ENCODE measurements at regions not wholly inside any gene's neighbourhood (a gene's known extent, or its start where the extent isn't known, plus 50 kb on each side); places are given as distances from the start of the nearest gene placed in this dataset.
"Not testable (repeated sequence)": the region's sequence is repeated elsewhere in the genome, so short reads cannot be mapped to it uniquely, and the experiment has no call there.

DNA sequence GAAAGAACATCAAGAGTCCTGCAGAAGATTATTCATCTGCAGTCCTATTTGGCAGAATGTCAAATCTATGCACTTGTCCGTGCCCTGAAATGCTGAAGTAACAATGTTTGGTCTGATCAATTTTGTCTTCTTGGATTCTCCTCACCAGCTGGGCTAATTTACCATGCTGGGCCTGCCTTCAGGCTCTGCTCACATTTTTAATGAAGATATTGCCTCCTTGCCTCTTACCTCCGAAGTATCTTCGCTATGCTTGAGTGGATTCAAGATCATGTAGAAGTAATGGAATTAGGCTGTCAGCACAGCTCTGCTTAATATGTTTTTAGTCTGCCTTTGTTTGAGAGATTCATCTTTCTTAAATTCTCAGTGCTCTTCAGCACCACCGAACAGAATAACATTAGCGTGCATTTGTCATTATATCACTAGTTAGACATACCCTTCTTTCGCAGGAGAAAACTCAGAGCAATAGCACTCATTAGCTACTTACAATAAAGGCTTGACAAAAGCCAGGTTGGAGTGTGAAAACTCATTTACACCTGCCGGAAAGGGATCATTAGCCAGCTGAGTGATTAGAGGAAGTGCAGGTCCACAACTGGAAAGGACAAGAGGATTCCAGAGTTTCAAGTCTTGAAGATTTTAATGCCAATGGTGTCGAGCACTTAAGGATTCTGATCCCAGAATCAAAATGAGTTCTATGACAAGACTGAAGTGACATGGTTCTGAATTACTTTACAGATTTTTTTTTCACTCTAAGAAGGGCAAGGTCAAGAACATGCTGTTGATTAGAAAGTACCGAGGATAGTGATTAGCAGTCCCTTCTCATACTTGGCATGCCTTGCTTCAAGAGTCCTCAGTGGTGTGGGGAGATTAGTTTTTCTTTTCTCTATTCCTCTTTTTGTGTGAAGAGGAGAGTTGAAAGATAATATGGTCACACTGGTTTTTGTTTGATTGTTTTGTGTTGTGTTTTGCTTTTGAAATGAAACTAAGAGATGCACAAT is 405.6 kb upstream of the TOM1L1 start:
- DNase-seq (ENCODE audit: low read depth in 2 of 2): no peak

DNA sequence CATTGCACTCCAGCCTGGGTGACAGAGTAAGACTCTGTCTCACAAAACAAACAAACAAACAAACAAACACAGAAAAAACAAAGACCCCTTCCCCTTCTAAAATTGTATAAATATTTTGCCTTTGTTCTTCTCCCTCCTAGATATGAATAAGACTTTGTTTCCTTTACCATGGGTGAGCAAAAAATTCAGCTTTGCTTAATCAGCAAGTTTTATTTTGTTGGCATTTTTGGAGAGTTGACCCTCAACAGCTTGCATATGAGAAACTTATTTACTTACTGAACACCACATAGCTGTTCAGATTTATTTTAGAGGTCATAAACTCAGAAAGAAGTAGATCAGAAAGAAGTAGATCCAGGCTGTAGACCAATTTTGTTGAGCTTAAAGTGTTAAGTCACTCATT is 395.2 kb upstream of the TOM1L1 start:
- DNase-seq (ENCODE audit: low read depth in 2 of 2): no peak

DNA sequence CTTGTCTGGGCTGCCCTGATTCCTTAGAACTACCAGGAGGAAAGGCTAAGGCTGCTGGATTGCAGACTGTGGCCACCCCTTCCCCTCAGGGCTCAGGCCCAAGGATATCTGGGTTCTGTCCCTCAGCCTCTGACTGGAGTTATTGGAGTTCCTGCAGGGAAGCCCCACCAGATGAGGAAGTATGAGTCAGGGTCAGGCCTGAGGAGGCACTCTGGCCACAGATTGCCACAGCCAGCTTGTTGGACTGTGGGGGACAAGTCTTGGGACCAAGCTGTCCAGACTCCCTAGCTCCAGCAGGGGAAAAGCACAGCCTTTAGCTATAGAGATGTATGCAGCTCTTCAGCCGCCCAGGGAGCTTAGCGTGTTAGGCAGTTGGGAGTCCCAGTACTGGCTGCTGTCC is 381.9 kb upstream of the TOM1L1 start:
- DNase-seq (ENCODE audit: low read depth in 2 of 2): no peak

GRCh38 chr17:54521137-54521536 is 379.5 kb upstream of the TOM1L1 start:
- DNase-seq (ENCODE audit: low read depth in 2 of 2): no peak

DNA sequence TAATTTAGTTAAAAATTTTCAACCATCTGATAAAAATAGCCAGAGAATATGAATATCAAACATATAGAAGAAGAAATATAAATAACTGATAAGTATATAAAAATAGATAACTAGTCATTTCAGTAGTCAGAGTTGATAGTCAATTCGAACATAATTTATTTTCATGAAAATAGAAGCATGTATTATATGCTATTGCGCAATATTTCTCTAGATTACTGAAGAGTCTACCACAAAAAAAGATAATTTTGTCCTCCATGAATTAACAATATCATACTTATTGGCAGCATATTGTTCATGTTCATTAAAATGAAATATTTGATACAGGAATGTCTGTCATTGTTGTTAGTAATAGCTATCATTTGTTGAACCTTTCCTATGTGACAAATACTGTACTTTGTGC is 376.2 kb upstream of the TOM1L1 start:
- DNase-seq (ENCODE audit: low read depth in 2 of 2): no peak

- DNase-seq (ENCODE audit: low read depth in 2 of 2): no peak
Observed at GRCh38 chr17:54527941-54528340, 372.7 kb upstream of the TOM1L1 start.

GRCh38 chr17:54530398-54530797 is 370.3 kb upstream of the TOM1L1 start:
- DNase-seq (ENCODE audit: low read depth in 2 of 2): no peak

- DNase-seq (ENCODE audit: low read depth in 2 of 2): no peak
Observed at GRCh38 chr17:54536306-54536705, 364.3 kb upstream of the TOM1L1 start.

DNA sequence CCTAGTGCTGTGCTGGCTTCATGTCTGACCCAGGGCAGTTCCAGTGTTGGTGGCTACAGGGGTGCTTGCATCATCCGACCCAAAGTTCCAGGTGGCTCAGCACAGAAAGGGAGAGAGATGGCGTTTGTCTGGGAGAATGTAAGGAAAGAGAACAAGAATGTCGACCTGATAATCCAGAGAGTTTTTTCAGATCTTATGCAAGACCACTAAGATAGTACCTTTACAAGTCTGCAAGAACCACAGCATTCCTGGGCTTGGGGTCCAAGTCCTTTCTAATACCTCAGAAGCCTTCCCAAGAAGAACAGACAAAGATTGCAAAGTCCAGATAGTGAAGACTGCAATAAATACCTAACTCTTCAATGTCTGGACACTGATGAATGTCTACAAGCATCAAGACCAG is 363.0 kb upstream of the TOM1L1 start:
- DNase-seq (ENCODE audit: low read depth in 2 of 2): no peak

GRCh38 chr17:54544249-54544648 is 356.4 kb upstream of the TOM1L1 start:
- DNase-seq (ENCODE audit: low read depth in 2 of 2): no peak

DNA sequence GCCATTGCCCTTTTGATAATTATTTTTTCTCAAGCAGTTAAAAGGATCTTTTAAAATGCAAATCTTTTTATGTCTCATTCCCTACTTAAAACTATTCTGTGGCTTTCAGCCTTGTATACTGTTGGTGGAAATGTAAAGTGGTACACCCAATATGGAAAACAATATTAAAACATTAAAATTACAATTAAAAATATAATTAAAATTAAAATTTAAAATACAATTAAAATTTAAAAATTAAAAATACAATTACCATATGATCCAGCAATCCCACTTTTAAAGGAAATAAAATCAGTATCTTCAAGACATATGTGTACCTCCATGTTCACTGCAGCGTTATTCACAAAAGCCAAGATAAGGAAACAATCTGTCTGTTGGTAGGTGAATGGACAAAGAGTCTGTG is 340.8 kb upstream of the TOM1L1 start:
- no peak for DNase-seq (ENCODE audit: low read depth in 2 of 2)

- DNase-seq (ENCODE audit: low read depth in 2 of 2): no peak
Observed at GRCh38 chr17:54608634-54609155, 292.0 kb upstream of the TOM1L1 start.

DNA sequence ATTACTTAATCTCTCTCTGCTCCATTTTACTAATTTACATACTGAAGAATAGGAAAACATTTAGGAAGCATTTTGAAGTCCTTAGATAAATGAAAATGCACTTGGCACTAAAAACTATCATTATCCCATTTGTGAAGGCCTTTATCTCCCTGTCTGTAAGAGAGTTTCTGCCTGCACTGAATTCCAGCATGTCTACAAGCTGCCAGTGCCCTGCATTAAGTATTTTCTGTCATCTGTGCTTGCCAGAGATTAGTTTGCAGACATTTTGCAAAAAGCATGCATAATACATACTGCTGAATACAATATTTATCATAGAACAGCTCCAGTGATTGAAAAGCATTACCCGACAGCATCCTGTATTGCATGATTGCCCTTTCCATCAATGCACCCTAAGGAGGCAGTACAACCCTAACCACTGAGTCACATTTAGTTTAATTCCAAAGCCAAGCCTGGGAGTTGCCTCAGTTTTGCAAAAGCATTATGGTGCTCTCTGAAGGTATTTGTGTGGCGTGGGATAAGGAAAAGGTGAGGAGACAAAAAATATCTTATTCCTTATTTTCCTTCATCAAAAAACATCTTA is 280.2 kb upstream of the TOM1L1 start:
- no peak for DNase-seq (ENCODE audit: low read depth in 2 of 2)

DNA sequence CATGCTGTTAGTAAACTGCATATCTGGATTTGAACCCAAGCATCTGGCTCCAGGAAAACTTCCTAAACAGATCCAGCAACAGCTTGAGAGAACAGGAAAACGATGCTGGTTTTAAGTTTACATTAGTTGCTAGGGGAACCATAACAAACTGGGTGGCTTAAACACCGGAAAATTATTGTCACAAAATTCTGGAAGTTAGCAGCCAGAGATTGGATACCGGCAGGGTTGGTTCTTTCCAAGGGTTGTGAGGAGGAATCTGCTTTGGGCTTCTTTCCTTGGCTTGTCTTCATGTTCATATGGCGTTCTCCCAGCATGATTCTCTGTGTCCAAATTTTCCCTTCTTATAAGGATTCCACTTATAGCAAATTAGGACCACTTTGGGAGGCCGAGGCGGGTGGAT is 276.9 kb upstream of the TOM1L1 start:
- no peak for DNase-seq (ENCODE audit: low read depth in 2 of 2)

- no peak for DNase-seq (ENCODE audit: low read depth in 2 of 2)
Observed at GRCh38 chr17:54626146-54626703, 274.4 kb upstream of the TOM1L1 start.

DNA sequence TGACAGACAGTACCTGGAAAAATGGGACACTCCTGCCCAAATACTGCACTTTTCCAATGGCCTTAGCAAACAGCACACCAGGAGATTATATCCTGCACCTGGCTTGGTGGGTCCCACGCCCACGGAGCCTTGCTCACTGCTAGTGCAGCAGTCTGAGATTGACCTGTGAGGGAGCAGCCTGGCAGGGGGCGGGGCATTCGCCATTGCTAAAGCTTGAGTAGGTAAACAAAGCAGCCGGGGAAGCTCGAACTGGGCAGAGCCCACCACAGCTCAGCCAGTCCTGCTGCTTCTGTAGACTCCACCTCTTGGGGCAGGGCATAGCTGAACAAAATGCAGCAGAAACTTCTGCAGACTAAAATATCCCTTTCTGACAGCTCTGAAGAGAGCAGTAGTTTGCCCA is 261.2 kb upstream of the TOM1L1 start:
- DNase-seq (ENCODE audit: low read depth in 2 of 2): not testable (repeated sequence)

DNA sequence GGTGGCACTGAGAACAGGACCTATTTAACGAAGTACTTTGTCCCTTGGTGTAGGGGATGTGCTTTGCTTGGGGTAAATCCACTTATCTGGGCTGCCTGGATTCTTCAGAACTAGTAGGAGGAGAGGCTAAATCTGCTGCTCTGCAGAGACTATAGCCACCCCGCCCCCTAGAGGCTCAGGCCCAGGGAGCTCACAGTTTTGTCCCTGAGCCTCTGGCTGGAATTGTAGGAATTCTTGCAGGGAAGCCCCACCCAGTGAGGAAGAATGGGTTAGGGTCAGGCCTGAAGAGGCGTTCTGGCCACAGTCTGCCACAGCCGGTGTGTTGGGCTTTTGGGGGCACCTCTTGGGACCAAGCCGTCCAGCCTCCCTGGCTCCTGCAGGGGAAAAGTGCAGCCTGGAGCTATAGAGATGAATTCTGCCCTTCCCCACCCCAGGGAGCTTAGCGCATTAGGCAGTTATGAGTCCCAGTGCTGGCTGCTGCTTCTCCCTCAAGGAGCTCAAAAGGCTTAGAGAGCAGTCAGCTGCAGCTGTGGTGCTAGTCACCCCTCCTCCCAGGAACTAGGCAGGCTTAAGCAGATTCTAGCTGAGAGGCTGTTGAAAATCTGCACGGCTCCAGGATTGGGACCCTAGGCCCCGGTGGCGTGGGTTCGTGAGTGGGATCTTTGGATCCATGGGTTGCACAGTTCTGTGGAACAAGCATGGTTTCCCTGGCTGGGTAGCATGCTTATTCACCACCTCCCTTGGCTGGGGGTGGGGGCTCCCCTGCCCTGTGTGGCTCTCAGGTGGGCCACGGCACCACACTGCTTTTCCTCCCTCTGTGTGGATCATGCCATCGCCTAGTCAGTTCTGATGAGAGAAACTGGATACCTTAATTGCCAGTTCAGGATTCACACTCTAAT is 237.4 kb upstream of the TOM1L1 start:
- DNase-seq (ENCODE audit: low read depth in 2 of 2): no peak

GRCh38 chr17:54666559-54666958 is 234.1 kb upstream of the TOM1L1 start:
- DNase-seq (ENCODE audit: low read depth in 2 of 2): no peak

- no peak for DNase-seq (ENCODE audit: low read depth in 2 of 2)
Observed at GRCh38 chr17:54678158-54678557, 222.5 kb upstream of the TOM1L1 start.

DNA sequence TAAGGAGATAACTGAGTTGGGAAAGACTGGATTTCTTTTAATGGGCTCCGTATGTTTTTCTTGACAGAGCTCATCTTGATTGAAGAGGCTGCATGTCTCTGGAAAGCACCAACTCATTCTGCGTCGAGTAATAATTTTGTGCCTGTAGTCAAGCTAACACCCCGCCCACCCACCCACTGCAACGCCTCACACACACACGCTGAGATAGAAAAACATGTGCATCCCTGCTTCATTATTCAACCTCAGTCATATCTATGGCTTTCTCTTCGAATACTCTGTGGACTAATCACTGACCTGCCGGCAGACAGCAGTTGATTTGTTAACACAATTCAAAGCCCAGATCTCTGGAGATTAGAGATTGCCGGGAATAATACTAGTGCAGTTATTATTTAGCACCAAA is 220.2 kb upstream of the TOM1L1 start:
- DNase-seq (ENCODE audit: low read depth in 2 of 2): no peak

DNA sequence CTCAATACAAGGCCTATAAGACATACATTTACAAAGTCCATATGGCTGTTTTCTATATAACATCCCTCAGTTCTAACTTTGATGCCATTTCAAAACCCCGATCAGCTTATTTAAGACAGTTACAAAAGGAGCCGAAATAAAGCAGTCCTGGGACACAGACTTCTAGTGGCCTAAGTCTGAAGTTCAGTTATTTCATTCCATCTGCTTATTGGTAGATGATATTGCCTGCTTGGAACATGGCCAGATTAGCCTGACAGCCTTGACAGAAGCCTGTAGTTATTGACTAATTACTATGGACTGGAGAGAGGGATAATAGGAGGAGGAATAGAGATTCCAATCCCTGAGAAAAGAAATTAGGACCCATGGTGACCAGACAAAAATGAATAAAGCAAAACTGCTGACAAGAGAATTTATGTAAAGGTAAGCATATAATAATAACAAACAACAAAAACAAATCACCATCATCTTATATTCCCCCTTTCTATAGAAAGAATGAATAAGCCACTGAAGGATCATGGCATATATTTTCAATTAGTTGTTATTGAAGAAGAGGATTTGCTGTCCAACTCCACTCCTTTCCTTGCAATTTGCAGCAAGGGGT is 206.3 kb upstream of the TOM1L1 start:
- DNase-seq (ENCODE audit: low read depth in 2 of 2): no peak

All from fibroblast of skin of left biceps (primary cell).